ENCODE measurements at regions not wholly inside any gene's neighbourhood (a gene's known extent, or its start where the extent isn't known, plus 50 kb on each side); places are given as distances from the start of the nearest gene placed in this dataset.

DNA sequence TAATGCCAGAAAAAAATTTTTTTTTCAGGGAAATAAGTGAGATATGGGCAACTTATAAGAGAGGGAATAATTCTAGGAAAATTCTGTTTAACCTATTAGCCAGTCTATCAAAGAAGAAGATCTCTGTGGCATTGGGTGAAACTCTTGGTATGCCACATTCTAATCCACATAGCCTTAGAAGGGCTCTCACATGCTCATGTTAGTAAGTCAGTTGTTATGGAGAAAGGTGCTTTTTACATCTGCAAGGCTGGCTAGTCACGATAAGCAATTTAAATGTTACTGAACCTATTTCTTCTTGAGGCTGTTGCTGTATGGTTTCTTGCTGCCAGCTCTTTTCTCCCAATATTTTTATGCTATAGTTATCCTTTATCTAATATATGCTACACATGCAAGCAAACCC lies 89.9 kb upstream of the MAGI1 start:
- FAIRE-seq = no peak

DNA sequence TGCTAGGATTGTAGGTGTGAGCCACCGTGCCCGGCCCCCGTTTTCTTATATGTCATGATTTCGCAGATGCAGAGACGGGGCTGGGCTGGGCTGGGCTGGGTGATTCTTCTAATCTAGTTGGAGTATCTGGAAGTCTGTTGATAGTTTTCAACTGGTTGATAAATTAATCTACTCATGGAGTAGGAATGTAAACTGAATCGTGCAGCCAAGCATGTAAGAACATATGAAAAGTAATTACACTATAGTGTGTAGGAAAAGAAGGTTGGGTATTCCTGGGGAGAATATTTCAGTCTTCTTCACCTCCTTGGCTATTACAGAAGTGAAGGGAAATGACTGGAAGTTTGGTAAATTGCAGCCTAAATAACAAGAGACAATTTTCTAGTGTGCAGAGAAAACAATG lies 82.6 kb upstream of the MAGI1 start:
- no peak for FAIRE-seq

DNA sequence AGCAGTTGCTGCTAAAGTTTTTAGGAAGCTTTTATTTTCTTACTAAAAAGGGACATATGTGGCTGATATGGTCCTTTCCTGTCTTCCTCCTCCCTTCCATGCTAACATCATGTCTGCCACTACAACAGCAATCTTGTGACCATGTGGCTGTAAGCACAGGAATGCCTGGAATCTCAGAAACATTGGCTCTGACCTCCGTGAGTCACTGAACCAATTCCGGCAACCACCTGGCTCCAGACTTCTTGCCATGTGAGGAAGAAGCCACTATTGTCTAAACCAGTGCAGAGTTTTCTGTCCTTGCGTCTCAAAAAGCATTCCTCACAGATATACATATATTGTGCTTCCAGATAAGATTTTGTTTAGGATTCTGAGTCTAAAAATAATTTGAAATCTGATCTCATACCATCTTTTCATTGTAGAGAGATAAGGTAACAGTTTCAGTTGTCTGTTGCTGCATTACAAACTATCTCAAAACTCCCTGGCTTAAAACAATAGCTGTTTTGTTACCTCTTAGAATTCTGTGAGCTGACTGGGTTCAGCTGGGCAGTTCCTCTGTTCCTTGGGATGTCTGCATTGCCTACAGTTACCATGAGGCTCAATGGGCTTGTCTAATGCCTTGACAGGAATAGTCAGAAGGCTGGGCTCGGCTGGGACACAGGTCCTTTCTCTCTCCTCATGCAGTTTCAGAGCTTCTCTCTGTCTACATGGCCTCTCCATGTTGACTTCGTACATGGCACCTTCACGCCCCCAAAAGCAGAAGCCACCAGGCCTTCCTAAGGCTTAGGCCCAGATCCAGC lies 77.3 kb upstream of the MAGI1 start:
- no peak for FAIRE-seq

DNA sequence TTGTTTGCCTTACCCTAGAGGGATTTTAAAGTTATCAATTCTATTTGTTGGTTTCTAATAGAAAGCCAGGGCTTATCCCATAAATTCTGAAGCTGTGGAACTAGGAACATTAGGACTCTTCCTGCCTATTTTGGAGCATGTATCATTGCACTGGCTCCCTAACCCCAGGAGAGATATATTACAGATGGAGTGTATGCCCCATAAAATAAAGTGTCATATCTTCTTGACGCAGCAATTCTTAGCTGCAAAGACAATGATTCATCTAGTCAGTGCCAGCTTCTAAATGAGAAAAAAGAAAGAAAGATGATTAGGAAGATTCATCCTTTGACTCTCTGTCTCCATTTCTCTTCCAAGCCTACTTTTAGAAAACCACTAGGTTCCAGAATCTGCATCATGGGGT lies 74.8 kb upstream of the MAGI1 start:
- no peak for FAIRE-seq

DNA sequence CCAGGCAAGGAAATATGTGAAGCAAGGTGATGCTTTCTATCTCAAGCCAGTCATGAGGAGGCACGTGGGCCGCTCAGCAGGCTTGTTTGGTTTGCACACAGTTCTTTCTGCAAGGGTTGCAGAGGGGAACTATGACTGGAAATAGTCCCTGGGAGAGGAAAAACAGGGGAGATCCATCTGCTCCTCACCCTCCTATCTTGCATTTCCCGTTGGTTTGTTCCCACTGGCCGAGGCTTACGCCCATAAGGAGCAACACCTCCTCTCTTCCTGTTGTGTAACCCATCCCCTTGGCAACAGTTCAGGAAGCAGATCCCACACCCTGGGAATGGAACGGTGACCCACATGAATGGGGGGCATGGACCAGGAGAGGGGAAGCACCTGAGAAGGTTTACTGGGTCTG lies 72.1 kb upstream of the MAGI1 start:
- FAIRE-seq = no peak

- no peak for FAIRE-seq
These were observed 69.1 kb upstream of the MAGI1 start for GRCh38 chr3:66107855-66108254.

DNA sequence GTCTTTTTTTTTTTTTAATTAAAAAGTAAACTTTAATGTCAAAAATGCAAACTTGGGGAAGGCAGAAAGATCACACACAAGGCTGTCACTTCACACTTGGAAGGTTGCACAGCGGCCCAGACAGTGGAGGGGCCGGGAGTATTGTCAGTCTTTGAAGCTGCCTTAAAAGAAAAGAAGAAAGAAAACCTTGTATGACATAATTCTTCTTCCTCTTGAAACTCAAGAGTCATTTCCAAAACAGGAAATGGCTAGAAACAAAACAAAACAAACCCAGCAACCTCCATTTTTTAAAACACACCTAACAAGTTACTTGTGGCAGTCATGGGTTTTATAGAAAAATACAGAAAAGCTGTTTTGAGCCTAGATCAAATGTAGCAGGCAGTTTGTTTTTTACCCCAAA lies 68.1 kb upstream of the MAGI1 start:
- FAIRE-seq = no peak

GRCh38 chr3:66104535-66104934 lies 65.8 kb upstream of the MAGI1 start:
- no peak for FAIRE-seq

DNA sequence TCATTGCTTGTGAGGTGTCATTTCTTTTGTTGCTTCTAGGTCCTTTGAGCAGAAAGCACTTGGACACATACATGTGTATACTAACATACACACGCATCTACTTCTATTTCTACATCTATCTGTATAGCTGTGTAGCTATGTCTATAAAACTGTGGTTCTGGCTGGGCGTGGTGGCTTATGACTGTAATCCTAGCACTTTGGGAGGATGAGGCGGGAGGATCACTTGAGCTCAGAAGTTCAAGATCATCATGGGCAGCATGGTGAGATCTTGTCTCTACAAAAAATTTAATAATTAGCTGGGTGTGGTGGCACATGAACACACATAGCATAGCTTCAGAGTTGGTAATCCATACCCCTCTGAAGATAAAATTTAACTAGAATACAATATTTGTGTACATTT lies 65.0 kb upstream of the MAGI1 start:
- FAIRE-seq = no peak

DNA sequence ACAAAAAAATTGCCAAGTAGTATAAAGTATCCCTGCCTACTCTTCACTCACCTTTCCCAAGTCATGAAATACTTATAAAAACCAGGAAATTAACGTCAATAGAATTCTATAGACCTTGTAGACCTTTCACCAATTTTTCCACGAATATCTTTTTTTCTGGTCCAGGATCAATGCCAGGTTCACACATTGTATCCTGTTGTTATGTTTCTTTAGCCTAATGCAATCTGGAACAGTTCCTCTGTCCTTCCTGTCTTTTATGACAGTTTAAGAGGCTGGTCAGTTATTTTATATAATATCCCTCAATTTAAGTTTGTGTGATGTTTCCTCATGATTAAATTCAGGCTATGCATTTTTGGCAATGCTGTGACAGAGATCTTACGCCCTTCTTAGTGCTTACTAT lies 63.2 kb upstream of the MAGI1 start:
- FAIRE-seq = no peak

- FAIRE-seq = no peak
These were observed 60.9 kb upstream of the MAGI1 start for GRCh38 chr3:66099541-66100065.

DNA sequence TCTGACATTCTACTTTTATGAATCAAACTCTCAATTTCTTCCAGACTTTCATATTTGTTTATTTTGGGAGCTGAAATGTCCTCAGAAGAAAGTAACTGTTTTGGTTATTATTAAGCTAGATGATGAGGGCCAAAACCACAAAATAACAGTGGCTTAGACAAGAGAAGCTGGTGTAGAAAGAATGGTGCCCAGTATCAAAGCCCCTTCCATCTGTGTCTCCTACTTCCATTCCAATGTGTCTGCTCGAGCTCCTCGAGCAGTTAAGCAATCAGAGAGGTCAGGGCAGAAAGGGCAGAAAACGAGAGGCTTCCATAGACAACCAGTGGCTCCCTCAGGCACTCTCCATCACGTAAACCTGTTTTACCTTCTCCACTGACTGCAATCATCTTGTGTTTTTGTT lies 59.7 kb upstream of the MAGI1 start:
- no peak for FAIRE-seq

DNA sequence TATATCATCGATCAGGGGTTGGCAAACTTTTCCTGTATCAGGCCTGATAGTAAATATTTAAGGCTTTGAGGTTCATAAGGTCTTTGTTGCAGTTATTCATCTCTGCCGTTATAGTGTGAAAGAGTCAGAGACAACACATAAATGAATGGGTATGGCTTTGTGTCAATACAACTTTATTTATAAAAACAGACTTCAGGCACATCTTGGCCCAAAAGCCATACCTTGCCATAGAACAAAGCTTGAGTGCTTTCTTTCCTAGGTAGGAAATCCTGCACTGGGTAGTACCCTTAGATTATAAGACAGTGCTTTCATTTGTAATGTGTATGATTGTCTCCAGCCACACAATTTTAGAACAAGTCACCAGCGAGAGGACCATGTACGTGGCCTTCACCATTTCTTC lies 58.9 kb upstream of the MAGI1 start:
- FAIRE-seq = no peak

DNA sequence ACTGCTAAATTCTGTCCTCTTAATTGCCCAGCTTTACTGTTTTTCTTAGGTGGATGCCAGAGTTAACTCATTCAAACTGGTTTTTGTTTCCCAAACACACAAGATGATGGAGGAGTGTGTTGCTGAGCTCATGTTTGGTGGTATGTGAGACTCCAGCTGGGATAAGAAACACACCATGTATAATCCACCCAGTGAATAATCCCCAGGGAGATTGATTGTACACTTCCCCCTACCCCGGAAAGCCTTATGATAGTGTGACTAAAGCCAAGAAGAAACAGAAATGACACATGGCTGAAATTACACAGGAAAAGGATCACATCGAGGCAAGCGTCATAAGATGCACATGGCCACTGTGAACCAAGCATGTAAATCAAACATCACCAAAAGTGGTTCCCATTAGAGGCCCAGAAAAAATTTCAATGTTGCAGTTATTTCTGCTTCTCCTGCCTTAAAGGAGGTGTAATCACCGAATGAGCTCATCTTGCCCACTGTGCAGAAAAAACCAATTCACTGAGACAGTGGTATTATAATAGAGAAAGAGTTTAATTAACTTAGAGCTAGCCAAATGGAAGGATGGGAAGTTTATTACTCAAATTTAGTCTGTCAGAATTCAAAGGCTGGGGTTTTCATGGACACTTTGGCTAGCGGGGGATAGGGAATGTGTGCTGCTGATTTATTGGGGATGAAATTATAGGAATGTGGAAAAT lies 56.7 kb upstream of the MAGI1 start:
- no peak for FAIRE-seq

- FAIRE-seq = no peak
These were observed 55.3 kb upstream of the MAGI1 start for GRCh38 chr3:66093981-66094380.

- FAIRE-seq = no peak
These were observed 53.7 kb upstream of the MAGI1 start for GRCh38 chr3:66092175-66092995.
